Thoracic aorta (tissue), 2 donors: ENCODE measurements at regions not wholly inside any gene's neighbourhood (a gene's known extent, or its start where the extent isn't known, plus 50 kb on each side); places are given as distances from the start of the nearest gene placed in this dataset.

Experiments used
- ATAC-seq: fragments of 150-250 bp; one replicate; pipeline ENCODE4 v1.8.0; 2017; ENCODE audit warnings: low read depth; ENCODE audit not compliant: insufficient number of reproducible peaks, low FRiP score
- DNase-seq: peaks from one replicate; pipeline ENCODE4 v3.0.0-alpha.2; 2020; ENCODE audit warnings: low spot score
- H3K27ac ChIP-seq, 2 donors: fragments of 200-600 bp; sonication (generic); 1 replicate in 1 of 2; 2 replicates in 1 of 2; pipeline ENCODE4 v1.5.1; 2016; ENCODE audit warnings: mild to moderate bottlenecking in 2 of 2, moderate library complexity in 2 of 2
- H3K27me3 ChIP-seq: fragments of 200-600 bp; sonication (generic); replicated peaks from 2 replicates; pipeline ENCODE4 v1.6.0; 2016; ENCODE audit warnings: mild to moderate bottlenecking; ENCODE audit not compliant: insufficient read depth
- H3K36me3 ChIP-seq: fragments of 200-600 bp; sonication (generic); one replicate; pipeline ENCODE4 v1.5.1; 2016
- H3K4me1 ChIP-seq, 2 donors: fragments of 200-600 bp; sonication (generic); 1 replicate in 1 of 2; 2 replicates in 1 of 2; pipeline versions ENCODE4 v1.5.1 to v1.6.0; 2016; ENCODE audit warnings: low read depth in 2 of 2, mild to moderate bottlenecking in 1 of 2; ENCODE audit not compliant: control insufficient read depth in 1 of 2
- H3K4me3 ChIP-seq: fragments of 200-600 bp; sonication (generic); 2 replicates; pipeline ENCODE4 v1.5.1; 2016; ENCODE audit warnings: mild to moderate bottlenecking
- H3K9me3 ChIP-seq: fragments of 200-600 bp; sonication (generic); 2 replicates; pipeline ENCODE4 v1.5.1; 2016
- CTCF ChIP-seq: fragments of 200-600 bp; sonication (generic); IDR thresholded peaks from one replicate; pipeline ENCODE4 v1.5.1; 2019; ENCODE audit warnings: antibody characterized with exemption

GRCh38 chr4:179539641-179540040 lies 2097.4 kb upstream of the AGA start:
- Histone ChIP-seq H3K9me3 (no peaks in the 10 kb centered on the region), H3K27me3 (no peaks in the 10 kb centered on the region), H3K4me3 (no peak overlapping the region), H3K36me3 (no peaks in the 10 kb centered on the region), H3K4me1 (no peaks in the 10 kb centered on the region), H3K27ac (no peak overlapping the region)
- no peak for TF ChIP-seq CTCF
- DNase-seq: no peak
- ATAC-seq: no peak

GRCh38 chr4:179543771-179544170 lies 2101.5 kb upstream of the AGA start:
- H3K27ac ChIP-seq: no peak overlapping the region
- TF ChIP-seq CTCF: no peak
- ATAC-seq (no peak), DNase-seq (no peak)
- H3K36me3 ChIP-seq: no peaks in the 10 kb centered on the region
- no peaks in the 10 kb centered on the region for H3K9me3 ChIP-seq
- no peak overlapping the region for H3K4me3 ChIP-seq
- H3K4me1 ChIP-seq: no peaks in the 10 kb centered on the region
- H3K27me3 ChIP-seq: no peaks in the 10 kb centered on the region

GRCh38 chr4:179544496-179544895 lies 2102.3 kb upstream of the AGA start:
- DNase-seq (no peak), ATAC-seq (no peak)
- no peaks in the 10 kb centered on the region for H3K36me3 ChIP-seq
- no peaks in the 10 kb centered on the region for H3K27me3 ChIP-seq
- H3K4me3 ChIP-seq: no peak overlapping the region
- no peaks in the 10 kb centered on the region for H3K9me3 ChIP-seq
- H3K4me1 ChIP-seq: no peaks in the 10 kb centered on the region
- H3K27ac ChIP-seq: no peak overlapping the region
- no peak for TF ChIP-seq CTCF

GRCh38 chr4:179552131-179552530 lies 2109.9 kb upstream of the AGA start:
- no peak overlapping the region for H3K27ac ChIP-seq
- TF ChIP-seq CTCF: no peak
- H3K4me3 ChIP-seq: no peak overlapping the region
- H3K27me3 ChIP-seq: no peaks in the 10 kb centered on the region
- H3K9me3 ChIP-seq: no peaks in the 10 kb centered on the region
- H3K4me1 ChIP-seq: no peaks in the 10 kb centered on the region
- DNase-seq: no peak
- no peak for ATAC-seq
- H3K36me3 ChIP-seq: no peaks in the 10 kb centered on the region

- no peaks in the 10 kb centered on the region for H3K36me3 ChIP-seq
- TF ChIP-seq CTCF: no peak
- no peak overlapping the region for H3K27ac ChIP-seq
- no peaks in the 10 kb centered on the region for H3K27me3 ChIP-seq
- no peak for ATAC-seq
- no peak overlapping the region for H3K4me3 ChIP-seq
- no peak for DNase-seq
- no peaks in the 10 kb centered on the region for H3K4me1 ChIP-seq
- peaks cover 2% of the 10 kb centered on the region for H3K9me3 ChIP-seq
Observed at GRCh38 chr4:179563741-179564140, 2121.5 kb upstream of the AGA start.
